IMR-90 (cell line): ENCODE measurements at regions not wholly inside any gene's neighbourhood (a gene's known extent, or its start where the extent isn't known, plus 50 kb on each side); places are given as distances from the start of the nearest gene placed in this dataset.

Source experiments
- ATAC-seq: fragments of 200-7000 bp; cut with Tn5 transposase; 2 replicates; pipeline ENCODE4 v1.9.1; 2020; ENCODE audit warnings: low read depth, mild to moderate bottlenecking, moderate library complexity
- BruUV-seq: library from RNA; stranded (reverse); fragments of 400-500 nt; replicated peaks from 2 replicates; lab custom pipeline; 2021; lab: Mats Ljungman, UMichigan
- CTCF ChIA-PET: fragments of 300-600 bp; formaldehyde crosslinking; extraction: SDS; loops from one replicate; lab custom pipeline; 2021; ENCODE audit warnings: antibody characterized with exemption; lab: Yijun Ruan, JAX
- POLR2A ChIA-PET: fragments of 300-600 bp; sonication (Branson Sonifier 250); formaldehyde crosslinking; loops from one replicate; lab custom pipeline; 2022; ENCODE audit warnings: antibody characterized with exemption; ENCODE audit not compliant: unreplicated experiment; lab: Charles Lee
- DNase-seq: peaks from one replicate; pipeline ENCODE4 v3.0.0; 2013
- H2AFZ ChIP-seq: replicated peaks from 2 replicates; pipeline ENCODE3; 2013; ENCODE audit warnings: low read length, mild to moderate bottlenecking; ENCODE audit not compliant: poor library complexity
- H2AK5ac ChIP-seq: 2 replicates; pipeline ENCODE4 v1.6.1; 2013; ENCODE audit warnings: low read depth, low read length, inconsistent platforms
- H2AK9ac ChIP-seq: replicated peaks from 2 replicates; pipeline ENCODE3; 2013; ENCODE audit warnings: mild to moderate bottlenecking, low read depth, low read length, moderate library complexity; ENCODE audit not compliant: poor library complexity
- H2BK120ac ChIP-seq: 2 replicates; pipeline ENCODE4 v1.6.1; 2013; ENCODE audit warnings: low read depth, low read length, inconsistent platforms
- H2BK15ac ChIP-seq: 3 replicates; pipeline ENCODE4 v1.6.1; 2013; ENCODE audit warnings: low read depth, low read length, inconsistent platforms
- H2BK20ac ChIP-seq: 2 replicates; pipeline ENCODE4 v1.6.1; 2013; ENCODE audit warnings: low read depth, mild to moderate bottlenecking, inconsistent platforms, low read length, moderate library complexity
- H2BK5ac ChIP-seq: 2 replicates; pipeline ENCODE4 v1.6.1; 2013; ENCODE audit warnings: mild to moderate bottlenecking, low read depth, low read length, inconsistent platforms; ENCODE audit not compliant: poor library complexity, severe bottlenecking
- H3K14ac ChIP-seq: replicated peaks from 2 replicates; pipeline ENCODE4 v1.6.1; 2013; ENCODE audit warnings: low read depth, low read length, inconsistent platforms
- H3K18ac ChIP-seq: 2 replicates; pipeline ENCODE4 v1.6.1; 2013; ENCODE audit warnings: low read depth, low read length, control low read depth
- H3K23ac ChIP-seq: 2 replicates; pipeline ENCODE4 v1.6.1; 2013; ENCODE audit warnings: low read depth, low read length, inconsistent platforms
- H3K27ac ChIP-seq: 2 replicates; pipeline ENCODE4 v1.5.1; 2013; ENCODE audit warnings: mild to moderate bottlenecking, control low read depth, low read length; ENCODE audit not compliant: insufficient read depth
- H3K27me3 ChIP-seq: 2 replicates; pipeline ENCODE4 v1.6.1; 2013; ENCODE audit warnings: low read length; ENCODE audit not compliant: control insufficient read depth, insufficient read depth
- H3K36me3 ChIP-seq: 2 replicates; pipeline ENCODE4 v1.6.1; 2013; ENCODE audit warnings: low read length, mixed read lengths; ENCODE audit not compliant: control insufficient read depth, insufficient read depth
- H3K4ac ChIP-seq: 2 replicates; pipeline ENCODE4 v1.6.1; 2013; ENCODE audit warnings: low read depth, low read length, inconsistent platforms
- H3K4me1 ChIP-seq: 2 replicates; pipeline ENCODE4 v1.6.1; 2013; ENCODE audit warnings: low read length, mixed read lengths; ENCODE audit not compliant: control insufficient read depth, insufficient read depth
- H3K4me2 ChIP-seq: 2 replicates; pipeline ENCODE4 v1.6.1; 2013; ENCODE audit warnings: low read depth, mild to moderate bottlenecking, control low read depth, low read length, moderate library complexity
- H3K4me3 ChIP-seq: 2 replicates; pipeline ENCODE4 v1.5.1; 2013; ENCODE audit warnings: low read depth, mild to moderate bottlenecking, control low read depth, low read length, moderate library complexity; ENCODE audit not compliant: insufficient read depth
- H3K56ac ChIP-seq: 2 replicates; pipeline ENCODE4 v1.6.1; 2013; ENCODE audit warnings: low read length, inconsistent platforms; ENCODE audit not compliant: insufficient read depth; ENCODE audit errors: extremely low read depth
- H3K79me1 ChIP-seq, 2 experiments: 2 replicates each; pipeline ENCODE4 v1.6.1; 2013; ENCODE audit warnings: low read length in 2 of 2, inconsistent platforms in 1 of 2, low read depth in 1 of 2
- H3K9ac ChIP-seq: 2 replicates; pipeline ENCODE4 v1.6.1; 2013; ENCODE audit warnings: low read depth, low read length, control low read depth
- H3K9me1 ChIP-seq: 2 replicates; pipeline ENCODE4 v1.6.1; 2013; ENCODE audit warnings: low read length, inconsistent platforms; ENCODE audit not compliant: insufficient read depth
- H3K9me3 ChIP-seq: 2 replicates; pipeline ENCODE4 v1.6.1; 2013; ENCODE audit warnings: low read length; ENCODE audit not compliant: control insufficient read depth, insufficient read depth
- H4K20me1 ChIP-seq: 2 replicates; pipeline ENCODE4 v1.6.1; 2013; ENCODE audit warnings: low read length, inconsistent platforms; ENCODE audit not compliant: insufficient read depth
- H4K5ac ChIP-seq: 2 replicates; pipeline ENCODE4 v1.6.1; 2013; ENCODE audit warnings: mild to moderate bottlenecking, low read depth, low read length, control low read depth
- H4K8ac ChIP-seq, 2 experiments: 2 replicates each; pipeline ENCODE4 v1.6.1; 2013; ENCODE audit warnings: low read depth in 2 of 2, low read length in 2 of 2, control low read depth in 1 of 2, inconsistent platforms in 1 of 2
- H4K91ac ChIP-seq: 2 replicates; pipeline ENCODE4 v1.6.1; 2013; ENCODE audit warnings: low read depth, low read length, inconsistent platforms; ENCODE audit not compliant: insufficient read depth
- BHLHE40 ChIP-seq: fragments of 150-350 bp; IDR thresholded peaks from 2 replicates; pipeline ENCODE4 v1.6.1; 2016; ENCODE audit warnings: mild to moderate bottlenecking, low read depth, low read length
- CHD1 ChIP-seq: IDR thresholded peaks from 2 replicates; pipeline ENCODE4 v1.6.1; 2012; ENCODE audit warnings: low read depth, low read length, improper control_type of control experiment
- MXI1 ChIP-seq: IDR thresholded peaks from 2 replicates; pipeline ENCODE4 v1.6.1; 2012; ENCODE audit warnings: low read depth, mild to moderate bottlenecking, low read length, moderate library complexity, borderline replicate concordance
- NFE2L2 ChIP-seq: fragments of 150-350 bp; IDR thresholded peaks from 2 replicates; pipeline ENCODE4 v1.6.1; 2016; ENCODE audit warnings: low read depth, mild to moderate bottlenecking, low read length
- POLR2A ChIP-seq: IDR thresholded peaks from 2 replicates; pipeline ENCODE4 v1.6.1; 2012; ENCODE audit warnings: mild to moderate bottlenecking, low read depth, low read length
- RAD21 ChIP-seq: IDR thresholded peaks from 2 replicates; pipeline ENCODE4 v1.6.1; 2012; ENCODE audit warnings: low read length, improper control_type of control experiment
- RCOR1 ChIP-seq: IDR thresholded peaks from 2 replicates; pipeline ENCODE4 v1.6.1; 2012; ENCODE audit warnings: mild to moderate bottlenecking, low read length, improper control_type of control experiment; ENCODE audit not compliant: insufficient replicate concordance
- RFX5 ChIP-seq: IDR thresholded peaks from 2 replicates; pipeline ENCODE4 v1.8.0; 2012; ENCODE audit warnings: low read depth, mild to moderate bottlenecking, low read length, moderate library complexity
- SMC3 ChIP-seq: fragments of 150-350 bp; IDR thresholded peaks from 2 replicates; pipeline ENCODE4 v1.6.1; 2016; ENCODE audit warnings: low read depth, mild to moderate bottlenecking, antibody characterized with exemption, low read length, moderate library complexity
- WGBS, 2 experiments: methylation state at CpG; one replicate each; pipeline versions ENCODE4 v1.1.5 to v1.1.7; 2013; ENCODE audit warnings: missing lambda C conversion rate in 2 of 2; ENCODE audit not compliant: insufficient read length in 1 of 2; ENCODE audit errors: extremely low coverage in 2 of 2; 5-methylcytosine and 5-hydroxymethylcytosine counted together
- dilution Hi-C: fragments of 300-500 bp; cut with HindIII; formaldehyde crosslinking; loops from one replicate; pipeline ENCODE4 v1.14.3; 2018; ENCODE audit warnings: low sequenced_read_pairs; ENCODE audit not compliant: unreplicated experiment
- in situ Hi-C: fragments of 300-500 bp; cut with MboI; formaldehyde crosslinking; loops from 3 replicates; pipeline ENCODE4 v1.14.3; 2019; ENCODE audit warnings: low sequenced_read_pairs, inconsistent platforms, mixed read lengths
- intact Hi-C: fragments of 100-400 bp; cut with micrococcal nuclease; formaldehyde crosslinking; loops from 2 replicates; pipeline ENCODE4 v1.10.0; 2022
- TF ChIP-seq, protein P1 (sequence below): conservative IDR thresholded peaks from 2 replicates; pipeline ENCODE4 v1.5.1; 2012; ENCODE audit warnings: mild to moderate bottlenecking, low read depth, low read length, improper control_type of control experiment
- TF ChIP-seq, protein P2 (sequence below): fragments of 150-350 bp; IDR thresholded peaks from 2 replicates; pipeline ENCODE4 v1.6.1; 2017; ENCODE audit warnings: mild to moderate bottlenecking, antibody characterized with exemption, low read length, low read depth

DNA sequence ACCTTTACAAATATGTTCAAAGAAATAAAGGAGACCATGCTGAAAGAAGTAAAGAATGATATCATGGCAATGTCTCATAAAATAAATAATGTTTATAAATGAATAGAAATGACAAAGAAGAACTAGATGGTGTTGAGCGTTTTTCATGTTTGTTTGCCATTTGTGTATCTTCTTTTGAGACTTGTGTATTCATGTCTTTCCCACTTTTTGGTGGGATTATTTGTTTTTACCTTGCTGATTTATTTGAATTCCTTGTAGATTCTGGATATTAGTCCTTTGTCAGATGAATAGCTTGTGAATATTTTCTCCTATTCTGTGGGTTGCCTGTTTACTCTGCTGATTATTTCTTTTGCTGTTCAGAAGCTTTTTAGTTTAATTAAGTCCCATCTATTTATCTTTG lies 732.4 kb downstream of the FAT4 start:
- dilution Hi-C loops: no loop called here
- Histone ChIP-seq H4K5ac (no peak overlapping the region), H2BK20ac (no peak overlapping the region), H4K20me1 (no peaks in the 10 kb centered on the region), H2AK5ac (no peak overlapping the region), H3K4me1 (0 out of 2 replicates have a peak, but pooled peaks cover 2% of the 10 kb centered on the region), H3K56ac (no peak overlapping the region), H4K8ac (no peak overlapping the region), H3K4me3 (no peak overlapping the region), H2AFZ (no peak overlapping the region), H3K27ac (no peak overlapping the region), H2AK9ac (no peak overlapping the region), H3K9me1 (no peaks in the 10 kb centered on the region), H3K23ac (no peak overlapping the region), H3K14ac (no peak overlapping the region), H2BK15ac (no peak overlapping the region), H3K9ac (no peak overlapping the region), H3K18ac (no peak overlapping the region), H2BK120ac (no peak overlapping the region), H3K4ac (no peak overlapping the region), H3K36me3 (no peaks in the 10 kb centered on the region), H4K91ac (no peak overlapping the region), H2BK5ac (no peak overlapping the region), H3K4me2 (no peak overlapping the region), H3K27me3 (no peaks in the 10 kb centered on the region), H3K9me3 (no peaks in the 10 kb centered on the region), H3K79me1 (no peaks in the 10 kb centered on the region)
- WGBS, 2 experiments: no CpG with 5 or more reads among the region's 1 CpG
- TF ChIP-seq MXI1 (no peak), SMC3 (no peak), CHD1 (no peak), NFE2L2 (no peak), BHLHE40 (no peak), RAD21 (no peak), RCOR1 (no peak), POLR2A (no peak), RFX5 (no peak)
- TF ChIP-seq, protein P1, sequence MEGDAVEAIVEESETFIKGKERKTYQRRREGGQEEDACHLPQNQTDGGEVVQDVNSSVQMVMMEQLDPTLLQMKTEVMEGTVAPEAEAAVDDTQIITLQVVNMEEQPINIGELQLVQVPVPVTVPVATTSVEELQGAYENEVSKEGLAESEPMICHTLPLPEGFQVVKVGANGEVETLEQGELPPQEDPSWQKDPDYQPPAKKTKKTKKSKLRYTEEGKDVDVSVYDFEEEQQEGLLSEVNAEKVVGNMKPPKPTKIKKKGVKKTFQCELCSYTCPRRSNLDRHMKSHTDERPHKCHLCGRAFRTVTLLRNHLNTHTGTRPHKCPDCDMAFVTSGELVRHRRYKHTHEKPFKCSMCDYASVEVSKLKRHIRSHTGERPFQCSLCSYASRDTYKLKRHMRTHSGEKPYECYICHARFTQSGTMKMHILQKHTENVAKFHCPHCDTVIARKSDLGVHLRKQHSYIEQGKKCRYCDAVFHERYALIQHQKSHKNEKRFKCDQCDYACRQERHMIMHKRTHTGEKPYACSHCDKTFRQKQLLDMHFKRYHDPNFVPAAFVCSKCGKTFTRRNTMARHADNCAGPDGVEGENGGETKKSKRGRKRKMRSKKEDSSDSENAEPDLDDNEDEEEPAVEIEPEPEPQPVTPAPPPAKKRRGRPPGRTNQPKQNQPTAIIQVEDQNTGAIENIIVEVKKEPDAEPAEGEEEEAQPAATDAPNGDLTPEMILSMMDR: no peak
- TF ChIP-seq, protein P2, sequence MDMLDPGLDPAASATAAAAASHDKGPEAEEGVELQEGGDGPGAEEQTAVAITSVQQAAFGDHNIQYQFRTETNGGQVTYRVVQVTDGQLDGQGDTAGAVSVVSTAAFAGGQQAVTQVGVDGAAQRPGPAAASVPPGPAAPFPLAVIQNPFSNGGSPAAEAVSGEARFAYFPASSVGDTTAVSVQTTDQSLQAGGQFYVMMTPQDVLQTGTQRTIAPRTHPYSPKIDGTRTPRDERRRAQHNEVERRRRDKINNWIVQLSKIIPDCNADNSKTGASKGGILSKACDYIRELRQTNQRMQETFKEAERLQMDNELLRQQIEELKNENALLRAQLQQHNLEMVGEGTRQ: no peak
- ChIA-PET CTCF (no interaction called here), POLR2A (no interaction called here)
- ATAC-seq (no peak), DNase-seq (no peak)
- intact Hi-C loops: no loop called here
- no TSS peak for BruUV-seq
- in situ Hi-C loops: no loop called here
